HEK293 (cell line): ENCODE measurements at regions not wholly inside any gene's neighbourhood (a gene's known extent, or its start where the extent isn't known, plus 50 kb on each side); places are given as distances from the start of the nearest gene placed in this dataset.

Experiments
- CTCF ChIA-PET: fragments of 350-600 bp; formaldehyde crosslinking; extraction: SDS; loops from one replicate; lab custom pipeline; 2021; ENCODE audit warnings: antibody characterized with exemption; lab: Yijun Ruan, JAX
- POLR2A ChIA-PET: fragments of 300-600 bp; formaldehyde crosslinking; extraction: SDS; loops from one replicate; lab custom pipeline; 2020; ENCODE audit warnings: antibody characterized with exemption, inconsistent platforms; lab: Yijun Ruan, JAX
- H3K27ac ChIP-seq: fragments of 200-500 bp; sonication (Bioruptor generic); 2 replicates; pipeline ENCODE4 v1.5.1; 2014; ENCODE audit warnings: low read depth, low read length, control low read depth, inconsistent platforms; ENCODE audit errors: extremely low read depth
- H3K36me3 ChIP-seq, 2 experiments: fragments of 200-500 bp in 1 of 2; sonication (Bioruptor generic) in 1 of 2; 1 replicate in 1 of 2; 2 replicates in 1 of 2; pipeline ENCODE4 v1.5.1; 2014 to 2017; ENCODE audit warnings: inconsistent platforms in 2 of 2, low read length in 2 of 2; ENCODE audit not compliant: control insufficient read depth in 2 of 2, insufficient read depth in 1 of 2
- H3K4me1 ChIP-seq: fragments of 200-500 bp; sonication (Bioruptor generic); 2 replicates; pipeline ENCODE4 v1.5.1; 2014; ENCODE audit warnings: mild to moderate bottlenecking, low read length, inconsistent platforms; ENCODE audit not compliant: control insufficient read depth, insufficient read depth
- H3K4me3 ChIP-seq: 2 replicates; pipeline ENCODE4 v1.5.1; 2011; ENCODE audit warnings: low read depth, mild to moderate bottlenecking, control low read depth, low read length, moderate library complexity
- H3K9me3 ChIP-seq: fragments of 200-500 bp; sonication (Bioruptor generic); 2 replicates; pipeline ENCODE4 v1.5.1; 2014; ENCODE audit warnings: low read depth, low read length, inconsistent platforms; ENCODE audit not compliant: control insufficient read depth, insufficient read depth
- GFI1B ChIP-seq: fragments of 450-650 bp; formaldehyde crosslinking; IDR thresholded peaks from 2 replicates; pipeline ENCODE4 v1.5.1; 2016; ENCODE audit warnings: missing biosample characterization, missing genetic modification characterization
- MYNN ChIP-seq: fragments of 450-650 bp; formaldehyde crosslinking; IDR thresholded peaks from 2 replicates; pipeline ENCODE4 v1.5.1; 2016; ENCODE audit warnings: missing biosample characterization, missing genetic modification characterization, borderline replicate concordance
- PRDM2 ChIP-seq: fragments of 450-650 bp; formaldehyde crosslinking; IDR thresholded peaks from 2 replicates; pipeline ENCODE4 v1.5.1; 2016; ENCODE audit warnings: missing biosample characterization, missing genetic modification characterization, borderline replicate concordance
- RBAK ChIP-seq: fragments of 450-650 bp; formaldehyde crosslinking; IDR thresholded peaks from 2 replicates; pipeline ENCODE4 v1.5.1; 2016; ENCODE audit warnings: missing biosample characterization, missing genetic modification characterization
- SP3 ChIP-seq: fragments of 450-650 bp; formaldehyde crosslinking; IDR thresholded peaks from 2 replicates; pipeline ENCODE4 v1.5.1; 2016; ENCODE audit warnings: missing biosample characterization, missing genetic modification characterization
- ZBTB8A ChIP-seq: fragments of 450-650 bp; formaldehyde crosslinking; IDR thresholded peaks from 2 replicates; pipeline ENCODE4 v1.5.1; 2016; ENCODE audit warnings: missing biosample characterization, missing genetic modification characterization
- ZFHX2 ChIP-seq: fragments of 450-650 bp; formaldehyde crosslinking; conservative IDR thresholded peaks from 2 replicates; pipeline ENCODE4 v1.5.1; 2016; ENCODE audit warnings: missing biosample characterization, missing genetic modification characterization
- ZNF133 ChIP-seq: fragments of 450-650 bp; formaldehyde crosslinking; IDR thresholded peaks from 2 replicates; pipeline ENCODE4 v1.5.1; 2016; ENCODE audit warnings: missing biosample characterization, missing genetic modification characterization
- ZNF184 ChIP-seq: fragments of 450-650 bp; IDR thresholded peaks from 2 replicates; pipeline ENCODE4 v1.5.1; 2018; ENCODE audit warnings: missing biosample characterization, mild to moderate bottlenecking, missing genetic modification characterization
- ZNF202 ChIP-seq: fragments of 450-650 bp; formaldehyde crosslinking; IDR thresholded peaks from 2 replicates; pipeline ENCODE4 v1.5.1; 2016; ENCODE audit warnings: missing biosample characterization, missing genetic modification characterization, borderline replicate concordance
- ZNF274 ChIP-seq, 2 experiments: fragments of 200-500 bp in 1 of 2; fragments of 450-650 bp in 1 of 2; sonication (Bioruptor generic) in 1 of 2; formaldehyde crosslinking in 1 of 2; IDR thresholded peaks; 2 replicates each; pipeline versions ENCODE4 v1.5.1 to v1.6.1; 2014 to 2016; ENCODE audit warnings: borderline replicate concordance in 1 of 2, inconsistent platforms in 1 of 2, low read length in 1 of 2, missing biosample characterization in 1 of 2, missing genetic modification characterization in 1 of 2
- ZNF335 ChIP-seq: fragments of 450-650 bp; formaldehyde crosslinking; conservative IDR thresholded peaks from 2 replicates; pipeline ENCODE4 v1.5.1; 2016; ENCODE audit warnings: missing biosample characterization, missing genetic modification characterization
- ZNF366 ChIP-seq: fragments of 450-650 bp; formaldehyde crosslinking; conservative IDR thresholded peaks from 2 replicates; pipeline ENCODE4 v1.5.1; 2016; ENCODE audit warnings: missing biosample characterization, missing genetic modification characterization
- ZNF501 ChIP-seq: fragments of 450-650 bp; formaldehyde crosslinking; IDR thresholded peaks from 2 replicates; pipeline ENCODE4 v1.5.1; 2016; ENCODE audit warnings: missing biosample characterization, missing genetic modification characterization
- ZNF571 ChIP-seq: fragments of 450-650 bp; formaldehyde crosslinking; IDR thresholded peaks from 2 replicates; pipeline ENCODE4 v1.5.0; 2017; ENCODE audit warnings: missing biosample characterization, missing genetic modification characterization
- ZNF654 ChIP-seq: fragments of 450-650 bp; formaldehyde crosslinking; IDR thresholded peaks from 2 replicates; pipeline ENCODE4 v1.5.1; 2016; ENCODE audit warnings: low read depth, missing biosample characterization, missing genetic modification characterization
- ZNF707 ChIP-seq: fragments of 450-650 bp; formaldehyde crosslinking; IDR thresholded peaks from 2 replicates; pipeline ENCODE4 v1.5.1; 2016; ENCODE audit warnings: missing biosample characterization, missing genetic modification characterization
- ZXDB ChIP-seq: fragments of 450-650 bp; formaldehyde crosslinking; IDR thresholded peaks from 2 replicates; pipeline ENCODE4 v1.5.1; 2016; ENCODE audit warnings: missing biosample characterization, missing genetic modification characterization
- TF ChIP-seq, protein P1 (sequence below): fragments of 450-650 bp; formaldehyde crosslinking; IDR thresholded peaks from 2 replicates; pipeline ENCODE4 v1.5.1; 2016; ENCODE audit warnings: missing biosample characterization, missing genetic modification characterization, low read depth
- TF ChIP-seq, protein P2 (sequence below): fragments of 450-650 bp; formaldehyde crosslinking; IDR thresholded peaks from 2 replicates; pipeline ENCODE4 v1.5.1; 2016; ENCODE audit warnings: missing biosample characterization, missing genetic modification characterization

- POLR2A ChIA-PET: no interaction called here
- TF ChIP-seq MYNN: no peak
- no peak for TF ChIP-seq ZNF202
- no peak for TF ChIP-seq ZNF707 (tag by site-specific recombination)
- TF ChIP-seq ZNF274 (IDR thresholded peaks at IDR 0.05; ENCODE audit: low read length): no peak
- TF ChIP-seq ZNF274 (tag by site-specific recombination; IDR thresholded peaks at IDR 0.05; ENCODE audit: borderline replicate concordance): no peak
- CTCF ChIA-PET: interaction anchor here (0.6 to 1.4 kb wide), 4 partner anchors 19 to 252 kb away, joined by 3 to 5 read pairs (median 4); no protein-coding TSS in a partner anchor
- no peak overlapping the region for H3K4me3 ChIP-seq
- no peaks in the 10 kb centered on the region; a peak in 1 of 3 replicates for H3K36me3 ChIP-seq
- H3K9me3 ChIP-seq: no peaks in the 10 kb centered on the region
- H3K4me1 ChIP-seq: no peaks in the 10 kb centered on the region
- H3K27ac ChIP-seq: no peak overlapping the region
Observed at GRCh38 chr2:10183146-10183675, 60.7 kb downstream of the RRM2 start.

DNA sequence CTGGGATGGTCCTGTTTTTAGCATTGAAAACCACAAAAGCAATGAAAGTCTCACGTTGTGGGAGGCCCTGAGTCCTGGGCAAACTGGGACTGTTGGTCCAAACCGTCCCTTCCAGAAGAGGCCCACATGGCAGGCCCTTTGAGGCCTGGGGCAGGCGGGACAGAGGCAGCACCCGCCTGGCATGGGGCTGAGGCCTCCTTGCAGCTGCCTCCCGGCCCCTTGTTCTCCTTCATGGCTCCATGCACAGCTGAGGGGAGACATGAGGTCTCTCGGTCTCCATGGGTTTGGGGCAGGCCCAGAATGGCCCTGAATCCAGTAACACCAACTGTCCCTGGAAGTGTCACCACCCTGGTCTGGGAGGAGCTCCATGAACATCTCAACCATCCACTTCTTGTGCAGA is 61.9 kb downstream of the RRM2 start:
- Histone ChIP-seq H3K4me3 (no peak overlapping the region), H3K36me3 (no peaks in the 10 kb centered on the region), H3K27ac (no peak overlapping the region)
- TF ChIP-seq ZNF335 (tag by site-specific recombination) (no peak), ZNF133 (tag by site-specific recombination) (no peak), ZFHX2 (tag by site-specific recombination) (no peak), GFI1B (no peak), RBAK (tag by site-specific recombination) (no peak), ZNF184 (no peak), ZNF366 (tag by site-specific recombination) (no peak), SP3 (tag by site-specific recombination) (no peak), ZXDB (tag by site-specific recombination) (no peak), ZNF571 (tag by site-specific recombination) (no peak)
- TF ChIP-seq, protein P1, sequence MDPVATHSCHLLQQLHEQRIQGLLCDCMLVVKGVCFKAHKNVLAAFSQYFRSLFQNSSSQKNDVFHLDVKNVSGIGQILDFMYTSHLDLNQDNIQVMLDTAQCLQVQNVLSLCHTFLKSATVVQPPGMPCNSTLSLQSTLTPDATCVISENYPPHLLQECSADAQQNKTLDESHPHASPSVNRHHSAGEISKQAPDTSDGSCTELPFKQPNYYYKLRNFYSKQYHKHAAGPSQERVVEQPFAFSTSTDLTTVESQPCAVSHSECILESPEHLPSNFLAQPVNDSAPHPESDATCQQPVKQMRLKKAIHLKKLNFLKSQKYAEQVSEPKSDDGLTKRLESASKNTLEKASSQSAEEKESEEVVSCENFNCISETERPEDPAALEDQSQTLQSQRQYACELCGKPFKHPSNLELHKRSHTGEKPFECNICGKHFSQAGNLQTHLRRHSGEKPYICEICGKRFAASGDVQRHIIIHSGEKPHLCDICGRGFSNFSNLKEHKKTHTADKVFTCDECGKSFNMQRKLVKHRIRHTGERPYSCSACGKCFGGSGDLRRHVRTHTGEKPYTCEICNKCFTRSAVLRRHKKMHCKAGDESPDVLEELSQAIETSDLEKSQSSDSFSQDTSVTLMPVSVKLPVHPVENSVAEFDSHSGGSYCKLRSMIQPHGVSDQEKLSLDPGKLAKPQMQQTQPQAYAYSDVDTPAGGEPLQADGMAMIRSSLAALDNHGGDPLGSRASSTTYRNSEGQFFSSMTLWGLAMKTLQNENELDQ (tag by site-specific recombination): no peak
- TF ChIP-seq, protein P2, sequence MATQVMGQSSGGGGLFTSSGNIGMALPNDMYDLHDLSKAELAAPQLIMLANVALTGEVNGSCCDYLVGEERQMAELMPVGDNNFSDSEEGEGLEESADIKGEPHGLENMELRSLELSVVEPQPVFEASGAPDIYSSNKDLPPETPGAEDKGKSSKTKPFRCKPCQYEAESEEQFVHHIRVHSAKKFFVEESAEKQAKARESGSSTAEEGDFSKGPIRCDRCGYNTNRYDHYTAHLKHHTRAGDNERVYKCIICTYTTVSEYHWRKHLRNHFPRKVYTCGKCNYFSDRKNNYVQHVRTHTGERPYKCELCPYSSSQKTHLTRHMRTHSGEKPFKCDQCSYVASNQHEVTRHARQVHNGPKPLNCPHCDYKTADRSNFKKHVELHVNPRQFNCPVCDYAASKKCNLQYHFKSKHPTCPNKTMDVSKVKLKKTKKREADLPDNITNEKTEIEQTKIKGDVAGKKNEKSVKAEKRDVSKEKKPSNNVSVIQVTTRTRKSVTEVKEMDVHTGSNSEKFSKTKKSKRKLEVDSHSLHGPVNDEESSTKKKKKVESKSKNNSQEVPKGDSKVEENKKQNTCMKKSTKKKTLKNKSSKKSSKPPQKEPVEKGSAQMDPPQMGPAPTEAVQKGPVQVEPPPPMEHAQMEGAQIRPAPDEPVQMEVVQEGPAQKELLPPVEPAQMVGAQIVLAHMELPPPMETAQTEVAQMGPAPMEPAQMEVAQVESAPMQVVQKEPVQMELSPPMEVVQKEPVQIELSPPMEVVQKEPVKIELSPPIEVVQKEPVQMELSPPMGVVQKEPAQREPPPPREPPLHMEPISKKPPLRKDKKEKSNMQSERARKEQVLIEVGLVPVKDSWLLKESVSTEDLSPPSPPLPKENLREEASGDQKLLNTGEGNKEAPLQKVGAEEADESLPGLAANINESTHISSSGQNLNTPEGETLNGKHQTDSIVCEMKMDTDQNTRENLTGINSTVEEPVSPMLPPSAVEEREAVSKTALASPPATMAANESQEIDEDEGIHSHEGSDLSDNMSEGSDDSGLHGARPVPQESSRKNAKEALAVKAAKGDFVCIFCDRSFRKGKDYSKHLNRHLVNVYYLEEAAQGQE (tag by site-specific recombination): no peak
- TF ChIP-seq, all 188 proteins: peak for 0
- Histone ChIP-seq H3K9me3 (no peaks in the 10 kb centered on the region), H3K4me1 (no peaks in the 10 kb centered on the region)
- ChIA-PET POLR2A (interaction anchor here (0.7 kb wide), 2 partner anchors 473 to 505 kb away, joined by 5 to 7 read pairs; no protein-coding TSS in a partner anchor), CTCF (interaction anchor here (1.1 kb wide), 1 partner anchor 225 kb away, joined by 3 read pairs; no protein-coding TSS in a partner anchor)

GRCh38 chr2:10185046-10185445 is 62.5 kb downstream of the RRM2 start:
- no peaks in the 10 kb centered on the region for H3K9me3 ChIP-seq
- H3K36me3 ChIP-seq: no peaks in the 10 kb centered on the region
- H3K4me3 ChIP-seq: no peak overlapping the region
- H3K4me1 ChIP-seq: no peaks in the 10 kb centered on the region
- TF ChIP-seq PRDM2 (tag by site-specific recombination): no peak
- TF ChIP-seq ZNF654 (tag by site-specific recombination): no peak
- no peak for TF ChIP-seq ZBTB8A (tag by site-specific recombination)
- no peak for TF ChIP-seq ZNF501
- TF ChIP-seq, all 188 proteins: peak for 0
- H3K27ac ChIP-seq: no peak overlapping the region
- CTCF ChIA-PET: interaction anchor here (1.1 kb wide), 1 partner anchor 224 kb away, joined by 3 read pairs; no protein-coding TSS in a partner anchor
- POLR2A ChIA-PET: no interaction called here
